ENCODE measurements at regions not wholly inside any gene's neighbourhood (a gene's known extent, or its start where the extent isn't known, plus 50 kb on each side); places are given as distances from the start of the nearest gene placed in this dataset.

- TF ChIP-seq TSHZ2 (CRISPR knock-in tag; IDR thresholded peaks at IDR 0.05) (no peak), CSDC2 (CRISPR knock-in tag; IDR thresholded peaks at IDR 0.05) (no peak), ZNF565 (CRISPR knock-in tag; conservative IDR thresholded peaks at IDR 0.05; ENCODE audit: low read depth) (no peak), RARB (CRISPR knock-in tag; IDR thresholded peaks at IDR 0.05) (no peak), CREB5 (CRISPR knock-in tag; IDR thresholded peaks at IDR 0.05; ENCODE audit: low read depth) (0 out of 2 replicates have a peak, but pooled peaks have one; percentile 17), ZNF70 (CRISPR knock-in tag; IDR thresholded peaks at IDR 0.05) (no peak), PPARA (CRISPR knock-in tag; IDR thresholded peaks at IDR 0.05; ENCODE audit: borderline replicate concordance) (no peak), ZFP3 (CRISPR knock-in tag; IDR thresholded peaks at IDR 0.05) (peak; percentile 80), GLIS3 (CRISPR knock-in tag; IDR thresholded peaks at IDR 0.05) (no peak), SNAI2 (CRISPR knock-in tag; IDR thresholded peaks at IDR 0.05) (no peak), ZC3H10 (CRISPR knock-in tag; IDR thresholded peaks at IDR 0.05) (no peak), ESRRG (CRISPR knock-in tag; IDR thresholded peaks at IDR 0.05) (no peak), ZFP30 (CRISPR knock-in tag; IDR thresholded peaks at IDR 0.05) (no peak), ISL1 (CRISPR knock-in tag; IDR thresholded peaks at IDR 0.05) (peak; percentile 97), BACH2 (CRISPR knock-in tag; IDR thresholded peaks at IDR 0.05; ENCODE audit: borderline replicate concordance) (no peak), ZNF8 (CRISPR knock-in tag; IDR thresholded peaks at IDR 0.05) (no peak), TOX (CRISPR knock-in tag; IDR thresholded peaks at IDR 0.05; ENCODE audit: borderline replicate concordance) (no peak), CSRNP3 (CRISPR knock-in tag; IDR thresholded peaks at IDR 0.05) (no peak), PATZ1 (CRISPR knock-in tag; IDR thresholded peaks at IDR 0.05; ENCODE audit: borderline replicate concordance) (no peak), POU6F1 (CRISPR knock-in tag; IDR thresholded peaks at IDR 0.05; ENCODE audit: borderline replicate concordance, low read depth) (no peak), OSR1 (CRISPR knock-in tag; IDR thresholded peaks at IDR 0.05) (no peak), TCF4 (CRISPR knock-in tag; IDR thresholded peaks at IDR 0.05; ENCODE audit: borderline replicate concordance) (no peak), ARNTL (CRISPR knock-in tag; IDR thresholded peaks at IDR 0.05; ENCODE audit: borderline replicate concordance, low read depth) (no peak)
- peak; percentile 35 for ATAC-seq
These were observed 54.3 kb upstream of the CABCOCO1 start for GRCh38 chr10:61608255-61609033.
